ENCODE measurements at regions not wholly inside any gene's neighbourhood (a gene's known extent, or its start where the extent isn't known, plus 50 kb on each side); places are given as distances from the start of the nearest gene placed in this dataset.

GRCh38 chr1:30034627-30035521, 688.5 kb downstream of the MATN1 start:
- Histone ChIP-seq H3K9me2 (ENCODE audit: insufficient read depth, low read length) (no peaks in the 10 kb centered on the region), H3K9ac (ENCODE audit: low read length) (no peak overlapping the region), H3K79me2 (replicated peaks; ENCODE audit: insufficient read depth, low read length) (no peaks in the 10 kb centered on the region), H2AFZ (ENCODE audit: low read depth, low read length) (no peak overlapping the region), H3K27ac (ENCODE audit: low read length) (no peak overlapping the region), H4K20me1 (ENCODE audit: insufficient read depth) (no peaks in the 10 kb centered on the region), H3K4me2 (ENCODE audit: low read length) (no peak overlapping the region), H3K4me3 (ENCODE audit: low read length) (no peak overlapping the region), H3K9me3 (ENCODE audit: low read length) (no peaks in the 10 kb centered on the region), H3K27me3 (ENCODE audit: insufficient read depth, low read depth, low read length) (no peaks in the 10 kb centered on the region), H3K36me3 (ENCODE audit: insufficient read depth, low read length) (no peaks in the 10 kb centered on the region), H3F3A (ENCODE audit: insufficient read depth, low read length, poor library complexity, severe bottlenecking) (no peaks in the 10 kb centered on the region)
- no peak for TF ChIP-seq RAD21 (conservative IDR thresholded peaks at IDR 0.05)
- no peak for TF ChIP-seq TAF1 (IDR thresholded peaks at IDR 0.05; ENCODE audit: low read depth)
- peak; percentile 75 for TF ChIP-seq EP300 (conservative IDR thresholded peaks at IDR 0.05; ENCODE audit: poor library complexity, severe bottlenecking)
- peak; percentile 40 for TF ChIP-seq POLR2AphosphoS5 (IDR thresholded peaks at IDR 0.05)
- TF ChIP-seq SMC3 (conservative IDR thresholded peaks at IDR 0.05; ENCODE audit: poor library complexity), result no peak
- TF ChIP-seq, protein P1, sequence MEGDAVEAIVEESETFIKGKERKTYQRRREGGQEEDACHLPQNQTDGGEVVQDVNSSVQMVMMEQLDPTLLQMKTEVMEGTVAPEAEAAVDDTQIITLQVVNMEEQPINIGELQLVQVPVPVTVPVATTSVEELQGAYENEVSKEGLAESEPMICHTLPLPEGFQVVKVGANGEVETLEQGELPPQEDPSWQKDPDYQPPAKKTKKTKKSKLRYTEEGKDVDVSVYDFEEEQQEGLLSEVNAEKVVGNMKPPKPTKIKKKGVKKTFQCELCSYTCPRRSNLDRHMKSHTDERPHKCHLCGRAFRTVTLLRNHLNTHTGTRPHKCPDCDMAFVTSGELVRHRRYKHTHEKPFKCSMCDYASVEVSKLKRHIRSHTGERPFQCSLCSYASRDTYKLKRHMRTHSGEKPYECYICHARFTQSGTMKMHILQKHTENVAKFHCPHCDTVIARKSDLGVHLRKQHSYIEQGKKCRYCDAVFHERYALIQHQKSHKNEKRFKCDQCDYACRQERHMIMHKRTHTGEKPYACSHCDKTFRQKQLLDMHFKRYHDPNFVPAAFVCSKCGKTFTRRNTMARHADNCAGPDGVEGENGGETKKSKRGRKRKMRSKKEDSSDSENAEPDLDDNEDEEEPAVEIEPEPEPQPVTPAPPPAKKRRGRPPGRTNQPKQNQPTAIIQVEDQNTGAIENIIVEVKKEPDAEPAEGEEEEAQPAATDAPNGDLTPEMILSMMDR (IDR thresholded peaks at IDR 0.05; ENCODE audit: poor library complexity, severe bottlenecking), result no peak
- TF ChIP-seq, protein P2, sequence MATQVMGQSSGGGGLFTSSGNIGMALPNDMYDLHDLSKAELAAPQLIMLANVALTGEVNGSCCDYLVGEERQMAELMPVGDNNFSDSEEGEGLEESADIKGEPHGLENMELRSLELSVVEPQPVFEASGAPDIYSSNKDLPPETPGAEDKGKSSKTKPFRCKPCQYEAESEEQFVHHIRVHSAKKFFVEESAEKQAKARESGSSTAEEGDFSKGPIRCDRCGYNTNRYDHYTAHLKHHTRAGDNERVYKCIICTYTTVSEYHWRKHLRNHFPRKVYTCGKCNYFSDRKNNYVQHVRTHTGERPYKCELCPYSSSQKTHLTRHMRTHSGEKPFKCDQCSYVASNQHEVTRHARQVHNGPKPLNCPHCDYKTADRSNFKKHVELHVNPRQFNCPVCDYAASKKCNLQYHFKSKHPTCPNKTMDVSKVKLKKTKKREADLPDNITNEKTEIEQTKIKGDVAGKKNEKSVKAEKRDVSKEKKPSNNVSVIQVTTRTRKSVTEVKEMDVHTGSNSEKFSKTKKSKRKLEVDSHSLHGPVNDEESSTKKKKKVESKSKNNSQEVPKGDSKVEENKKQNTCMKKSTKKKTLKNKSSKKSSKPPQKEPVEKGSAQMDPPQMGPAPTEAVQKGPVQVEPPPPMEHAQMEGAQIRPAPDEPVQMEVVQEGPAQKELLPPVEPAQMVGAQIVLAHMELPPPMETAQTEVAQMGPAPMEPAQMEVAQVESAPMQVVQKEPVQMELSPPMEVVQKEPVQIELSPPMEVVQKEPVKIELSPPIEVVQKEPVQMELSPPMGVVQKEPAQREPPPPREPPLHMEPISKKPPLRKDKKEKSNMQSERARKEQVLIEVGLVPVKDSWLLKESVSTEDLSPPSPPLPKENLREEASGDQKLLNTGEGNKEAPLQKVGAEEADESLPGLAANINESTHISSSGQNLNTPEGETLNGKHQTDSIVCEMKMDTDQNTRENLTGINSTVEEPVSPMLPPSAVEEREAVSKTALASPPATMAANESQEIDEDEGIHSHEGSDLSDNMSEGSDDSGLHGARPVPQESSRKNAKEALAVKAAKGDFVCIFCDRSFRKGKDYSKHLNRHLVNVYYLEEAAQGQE (IDR thresholded peaks at IDR 0.05; ENCODE audit: borderline replicate concordance), result peak; percentile 74
- no peak for TF ChIP-seq MXI1 (conservative IDR thresholded peaks at IDR 0.05; ENCODE audit: poor library complexity, severe bottlenecking)
- TF ChIP-seq EZH2 (IDR thresholded peaks at IDR 0.05; ENCODE audit: borderline replicate concordance, insufficient read depth, low read length, poor library complexity, severe bottlenecking), result no peak

- TF ChIP-seq EZH2 (IDR thresholded peaks at IDR 0.05; ENCODE audit: borderline replicate concordance, insufficient read depth, low read length, poor library complexity, severe bottlenecking) (no peak), MXI1 (conservative IDR thresholded peaks at IDR 0.05; ENCODE audit: poor library complexity, severe bottlenecking) (no peak), SMC3 (conservative IDR thresholded peaks at IDR 0.05; ENCODE audit: poor library complexity) (no peak), TAF1 (IDR thresholded peaks at IDR 0.05; ENCODE audit: low read depth) (no peak)
- TF ChIP-seq, protein P1 (IDR thresholded peaks at IDR 0.05; ENCODE audit: poor library complexity, severe bottlenecking), result no peak
- TF ChIP-seq, protein P2 (IDR thresholded peaks at IDR 0.05; ENCODE audit: borderline replicate concordance), result no peak
- H3K9me3 ChIP-seq (ENCODE audit: low read length), result no peaks in the 10 kb centered on the region
- H3K9me2 ChIP-seq (ENCODE audit: insufficient read depth, low read length), result no peaks in the 10 kb centered on the region
- H3K4me2 ChIP-seq (ENCODE audit: low read length), result no peak overlapping the region
- H3K27me3 ChIP-seq (ENCODE audit: insufficient read depth, low read depth, low read length), result no peaks in the 10 kb centered on the region
- no peaks in the 10 kb centered on the region for H3K79me2 ChIP-seq (replicated peaks; ENCODE audit: insufficient read depth, low read length)
- H3F3A ChIP-seq (ENCODE audit: insufficient read depth, low read length, poor library complexity, severe bottlenecking), result no peaks in the 10 kb centered on the region
- no peak overlapping the region for H2AFZ ChIP-seq (ENCODE audit: low read depth, low read length)
- no peaks in the 10 kb centered on the region for H3K36me3 ChIP-seq (ENCODE audit: insufficient read depth, low read length)
- H3K9ac ChIP-seq (ENCODE audit: low read length), result no peak overlapping the region
- no peak overlapping the region for H3K27ac ChIP-seq (ENCODE audit: low read length)
- no peaks in the 10 kb centered on the region for H4K20me1 ChIP-seq (ENCODE audit: insufficient read depth)
- H3K4me3 ChIP-seq (ENCODE audit: low read length), result no peak overlapping the region
Observed at GRCh38 chr1:30034105-30034626, 689.2 kb downstream of the MATN1 start.

Data from neural cell (in vitro differentiated cells).